Raji (cell line): ENCODE measurements at regions not wholly inside any gene's neighbourhood (a gene's known extent, or its start where the extent isn't known, plus 50 kb on each side); places are given as distances from the start of the nearest gene placed in this dataset.

Experiments
- POLR2A ChIP-seq: IDR thresholded peaks from 2 replicates; pipeline ENCODE4 v1.6.1; 2011; ENCODE audit warnings: low read depth, low read length, control low read depth; ENCODE audit not compliant: insufficient read depth

DNA sequence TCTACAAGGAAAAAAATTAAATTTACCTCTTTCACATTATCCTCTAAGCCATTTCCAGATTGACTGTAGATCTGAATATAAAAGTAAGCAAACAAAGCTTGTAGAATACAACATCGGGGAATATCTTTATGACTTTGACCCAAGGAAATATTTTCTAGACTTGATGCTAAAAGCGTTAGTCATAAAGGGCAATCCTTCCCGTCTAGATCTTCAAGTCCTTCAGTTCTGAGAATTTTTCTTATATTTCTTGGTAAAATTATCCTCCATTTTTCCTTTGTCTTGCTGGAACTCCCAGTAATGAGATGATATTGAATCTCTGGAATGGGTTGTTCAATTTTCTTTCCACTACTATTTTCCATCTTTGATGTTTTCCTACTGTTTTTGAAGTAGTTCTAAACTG, 77.8 kb upstream of the ZNF184 start:
- no peak for TF ChIP-seq POLR2A

GRCh38 chr6:27547157-27548075, 74.5 kb upstream of the ZNF184 start:
- TF ChIP-seq POLR2A, result no peak

- no peak for TF ChIP-seq POLR2A
Observed at GRCh38 chr6:27546522-27546921, 73.6 kb upstream of the ZNF184 start.

DNA sequence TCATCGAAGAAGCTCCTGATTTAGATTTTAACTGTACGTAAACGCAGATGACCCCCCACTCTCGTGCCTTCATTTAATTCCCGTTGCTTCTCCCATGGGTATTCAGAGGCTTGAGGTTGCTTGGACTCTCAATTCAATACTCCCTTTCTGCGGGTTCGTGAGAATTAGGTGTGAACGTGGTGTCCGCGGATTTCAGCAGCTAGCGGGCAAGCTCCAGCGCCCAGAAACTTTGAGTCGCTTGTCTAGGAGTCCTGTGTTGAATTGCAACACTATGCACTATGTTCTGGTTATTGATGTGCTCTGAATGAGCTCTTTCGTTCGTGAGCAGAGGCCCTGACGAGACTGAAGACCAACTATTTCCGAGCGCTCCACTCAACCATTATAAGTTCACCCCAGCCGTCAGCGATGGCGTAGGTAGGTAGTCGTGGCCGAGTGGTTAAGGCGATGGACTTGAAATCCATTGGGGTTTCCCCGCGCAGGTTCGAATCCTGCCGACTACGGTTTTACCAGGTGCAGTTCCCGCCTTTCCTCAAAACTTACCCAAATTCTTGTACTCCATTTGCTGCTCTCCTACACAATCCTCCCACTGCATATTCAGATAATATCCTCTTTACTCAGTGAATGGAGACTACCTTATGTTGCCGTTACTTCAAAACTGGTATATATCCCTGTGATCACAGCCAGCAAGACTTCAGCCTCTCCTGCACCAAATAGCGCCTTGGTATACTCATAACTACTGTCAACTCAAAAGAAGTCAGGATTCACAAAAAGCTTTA, 72.6 kb upstream of the ZNF184 start:
- TF ChIP-seq POLR2A, result no peak

GRCh38 chr6:27544612-27545260, 71.8 kb upstream of the ZNF184 start:
- no peak for TF ChIP-seq POLR2A

GRCh38 chr6:27542485-27542884, 69.6 kb upstream of the ZNF184 start:
- TF ChIP-seq POLR2A, result no peak

DNA sequence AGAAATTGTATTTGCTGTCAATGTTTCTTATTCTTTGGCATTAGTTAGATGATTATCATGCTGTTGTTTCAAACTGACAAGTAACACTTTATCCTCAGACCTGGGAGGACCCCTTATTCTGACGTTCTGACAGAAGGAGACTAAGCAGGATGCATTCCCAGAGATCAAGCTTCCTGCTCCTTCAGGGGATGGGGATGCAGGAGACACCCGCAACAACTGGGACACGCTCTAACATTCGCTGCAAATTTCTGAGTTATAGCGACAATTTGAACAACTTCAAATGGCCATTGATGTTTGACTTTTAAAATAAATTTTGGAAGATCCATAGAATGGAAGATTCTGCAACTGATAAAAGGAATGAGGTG, 69.0 kb upstream of the ZNF184 start:
- TF ChIP-seq POLR2A, result no peak

DNA sequence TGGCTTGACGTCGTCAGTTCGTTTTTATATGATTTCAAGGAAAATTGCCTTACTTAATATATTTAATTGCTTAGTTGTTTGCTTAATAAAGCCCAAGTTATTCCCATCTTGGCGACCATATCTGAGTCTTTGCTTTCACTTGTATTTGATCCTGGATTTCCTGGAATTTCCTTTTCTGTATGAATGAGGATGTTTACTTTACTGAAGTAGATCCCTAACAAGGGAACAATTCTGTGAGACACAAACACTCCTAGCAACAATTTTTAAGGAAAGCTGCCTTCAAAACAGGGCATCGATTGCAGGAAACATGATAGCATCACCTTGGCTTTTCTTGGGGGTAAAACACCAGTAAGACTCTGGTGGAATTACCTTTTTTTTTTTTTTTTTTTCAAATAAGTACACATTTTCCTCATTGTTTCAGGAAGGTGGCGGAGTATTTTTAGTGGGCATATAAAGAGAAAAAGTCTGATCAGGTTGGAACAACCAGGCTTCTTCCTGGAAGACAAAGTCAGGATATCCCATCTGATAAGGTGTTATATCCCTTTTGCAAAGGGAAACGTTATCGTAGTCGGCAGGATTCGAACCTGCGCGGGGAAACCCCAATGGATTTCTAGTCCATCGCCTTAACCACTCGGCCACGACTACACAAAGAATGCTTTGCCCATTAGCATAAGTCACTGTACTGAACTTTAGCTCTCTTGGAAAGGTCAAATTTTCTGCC, 68.5 kb upstream of the ZNF184 start:
- no peak for TF ChIP-seq POLR2A

GRCh38 chr6:27539551-27539950, 66.6 kb upstream of the ZNF184 start:
- no peak for TF ChIP-seq POLR2A

GRCh38 chr6:27532820-27533538, 60.1 kb upstream of the ZNF184 start:
- TF ChIP-seq POLR2A, result no peak

DNA sequence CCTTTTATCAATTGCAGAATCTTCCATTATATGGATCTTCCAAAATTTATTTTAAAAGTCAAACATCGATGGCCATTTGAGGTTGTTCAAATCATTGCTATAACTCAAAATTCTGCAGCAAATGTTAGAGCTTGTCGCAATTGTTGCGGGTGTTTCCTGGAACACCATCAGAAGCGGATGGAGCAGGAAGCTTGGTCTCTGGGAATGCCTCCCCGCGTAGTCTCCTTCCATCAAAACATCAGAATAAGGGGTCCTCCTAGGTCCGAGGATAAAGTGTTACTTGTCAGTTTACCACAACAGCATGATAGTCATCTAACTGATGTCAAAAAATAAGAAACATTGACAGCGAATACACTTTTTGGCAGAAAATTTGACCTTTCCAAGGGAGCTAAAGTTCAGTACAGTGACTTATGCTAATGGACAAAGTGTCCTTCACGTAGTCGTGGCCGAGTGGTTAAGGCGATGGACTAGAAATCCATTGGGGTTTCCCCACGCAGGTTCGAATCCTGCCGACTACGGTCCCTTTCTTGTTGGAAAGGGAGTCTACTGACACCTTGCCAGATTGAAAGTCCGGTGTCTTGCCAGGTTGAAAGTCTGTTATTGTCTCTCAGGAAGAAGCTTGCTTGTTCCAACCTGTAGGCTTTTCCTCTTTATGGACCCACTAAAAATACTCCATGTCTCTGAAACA, 59.0 kb upstream of the ZNF184 start:
- TF ChIP-seq POLR2A, result no peak

GRCh38 chr6:27528714-27529113, 55.8 kb upstream of the ZNF184 start:
- no peak for TF ChIP-seq POLR2A
